DMS 273 treated with DMSO at 0.1 percent for 48 hours (cell line): ENCODE measurements at regions not wholly inside any gene's neighbourhood (a gene's known extent, or its start where the extent isn't known, plus 50 kb on each side); places are given as distances from the start of the nearest gene placed in this dataset.

Experiments
- DNase-seq: peaks from one replicate; lab custom pipeline; 2025; lab: John Stamatoyannopoulos, UW

GRCh38 chr18:73235491-73235890, 367.7 kb upstream of the NETO1 start:
- DNase-seq = no peak

- DNase-seq = no peak
Observed at GRCh38 chr18:73232933-73233332, 365.1 kb upstream of the NETO1 start.

GRCh38 chr18:73220663-73221062, 352.9 kb upstream of the NETO1 start:
- no peak for DNase-seq

- no peak for DNase-seq
Observed at GRCh38 chr18:73218293-73218692, 350.5 kb upstream of the NETO1 start.

GRCh38 chr18:73214970-73215369, 347.2 kb upstream of the NETO1 start:
- no peak for DNase-seq

GRCh38 chr18:73212442-73212841, 344.7 kb upstream of the NETO1 start:
- DNase-seq = no peak

GRCh38 chr18:73201940-73202339, 334.2 kb upstream of the NETO1 start:
- DNase-seq = no peak

GRCh38 chr18:73199151-73199550, 331.4 kb upstream of the NETO1 start:
- no peak for DNase-seq

- DNase-seq = no peak
Observed at GRCh38 chr18:73189718-73190117, 321.9 kb upstream of the NETO1 start.

GRCh38 chr18:73168236-73168635, 300.4 kb upstream of the NETO1 start:
- DNase-seq = no peak

GRCh38 chr18:73164430-73164829, 296.6 kb upstream of the NETO1 start:
- no peak for DNase-seq

GRCh38 chr18:73163236-73163635, 295.4 kb upstream of the NETO1 start:
- no peak for DNase-seq

- no peak for DNase-seq
Observed at GRCh38 chr18:73156117-73156516, 288.3 kb upstream of the NETO1 start.

- DNase-seq = no peak
Observed at GRCh38 chr18:73153271-73153670, 285.5 kb upstream of the NETO1 start.

GRCh38 chr18:73151086-73151485, 283.3 kb upstream of the NETO1 start:
- no peak for DNase-seq

GRCh38 chr18:73150199-73150598, 282.4 kb upstream of the NETO1 start:
- DNase-seq = no peak

- no peak for DNase-seq
Observed at GRCh38 chr18:73147590-73147989, 279.8 kb upstream of the NETO1 start.

GRCh38 chr18:73144030-73144429, 276.2 kb upstream of the NETO1 start:
- no peak for DNase-seq

- no peak for DNase-seq
Observed at GRCh38 chr18:73136134-73136533, 268.3 kb upstream of the NETO1 start.

- DNase-seq = no peak
Observed at GRCh38 chr18:73124175-73124574, 256.4 kb upstream of the NETO1 start.

GRCh38 chr18:73121207-73121606, 253.4 kb upstream of the NETO1 start:
- no peak for DNase-seq

GRCh38 chr18:73120626-73121025, 252.8 kb upstream of the NETO1 start:
- no peak for DNase-seq

GRCh38 chr18:73119574-73119973, 251.8 kb upstream of the NETO1 start:
- DNase-seq = no peak

GRCh38 chr18:73118121-73118816, 250.5 kb upstream of the NETO1 start:
- no peak for DNase-seq
